SU-DHL-6 (cell line): ENCODE measurements at regions not wholly inside any gene's neighbourhood (a gene's known extent, or its start where the extent isn't known, plus 50 kb on each side); places are given as distances from the start of the nearest gene placed in this dataset.

Experiments
- H2AFZ ChIP-seq: fragments of 200-600 bp; sonication (generic); 2 replicates; pipeline ENCODE4 v1.6.1; 2014; ENCODE audit warnings: low read depth, mild to moderate bottlenecking, moderate library complexity, mixed read lengths, antibody characterized with exemption, low read length; ENCODE audit not compliant: severe bottlenecking
- H3F3A ChIP-seq: fragments of 200-600 bp; shearing (Covaris generic); 2 replicates; pipeline ENCODE4 v1.6.0; 2016; ENCODE audit warnings: antibody characterized with exemption, mild to moderate bottlenecking; ENCODE audit not compliant: insufficient read depth
- H3K27ac ChIP-seq: fragments of 200-600 bp; sonication (generic); 2 replicates; pipeline ENCODE4 v1.5.1; 2016; ENCODE audit warnings: low read depth, mild to moderate bottlenecking, low read length, moderate library complexity, mixed read lengths
- H3K27me3 ChIP-seq: fragments of 200-600 bp; sonication (generic), shearing (Covaris generic); 2 replicates; pipeline ENCODE4 v1.6.0; 2014; ENCODE audit warnings: mild to moderate bottlenecking, low read length
- H3K36me3 ChIP-seq: fragments of 200-600 bp; sonication (generic); 2 replicates; pipeline ENCODE4 v1.6.1; 2014; ENCODE audit warnings: mild to moderate bottlenecking, low read length, mixed read lengths
- H3K4me2 ChIP-seq: fragments of 300-600, 200-600 bp; shearing (Covaris generic), sonication (generic); 2 replicates; pipeline ENCODE4 v1.6.0; 2014; ENCODE audit warnings: low read length, low read depth, mild to moderate bottlenecking; ENCODE audit not compliant: poor library complexity, severe bottlenecking
- H3K4me3 ChIP-seq: fragments of 200-600 bp; sonication (generic); 2 replicates; pipeline ENCODE4 v1.5.1; 2014; ENCODE audit warnings: antibody characterized with exemption, low read length, mild to moderate bottlenecking, mixed read lengths; ENCODE audit not compliant: insufficient read depth, poor library complexity, severe bottlenecking
- H3K79me2 ChIP-seq: fragments of 200-600 bp; sonication (generic); 2 replicates; pipeline ENCODE4 v1.6.1; 2014; ENCODE audit warnings: mild to moderate bottlenecking, low read length, moderate library complexity; ENCODE audit not compliant: insufficient read depth
- H3K9ac ChIP-seq: fragments of 200-600 bp; sonication (generic); 2 replicates; pipeline ENCODE4 v1.7.0; 2014; ENCODE audit warnings: mild to moderate bottlenecking, low read length
- H3K9me2 ChIP-seq: fragments of 200-600 bp; sonication (generic); replicated peaks from 2 replicates; pipeline ENCODE4 v1.6.1; 2014; ENCODE audit warnings: low read length; ENCODE audit not compliant: insufficient read depth
- H3K9me3 ChIP-seq: fragments of 200-600 bp; sonication (generic); 2 replicates; pipeline ENCODE4 v1.6.1; 2014; ENCODE audit warnings: low read length, mixed read lengths; ENCODE audit not compliant: insufficient read depth
- H4K20me1 ChIP-seq: fragments of 200-600 bp; sonication (generic); 2 replicates; pipeline ENCODE4 v1.6.1; 2014; ENCODE audit warnings: low read depth, mild to moderate bottlenecking, antibody characterized with exemption, low read length, moderate library complexity, mixed read lengths
- EZH2phosphoT487 ChIP-seq: fragments of 200-600 bp; sonication (generic), shearing (Covaris generic); conservative IDR thresholded peaks from 2 replicates; pipeline ENCODE4 v1.6.1; 2018; ENCODE audit warnings: mild to moderate bottlenecking, antibody characterized with exemption, low read length, moderate library complexity, mixed read lengths
- TF ChIP-seq, protein P1 (sequence below): fragments of 200-600 bp; sonication (generic); IDR thresholded peaks from one replicate; pipeline ENCODE4 v1.5.1; 2017; ENCODE audit warnings: antibody characterized with exemption, mild to moderate bottlenecking, low read length, moderate library complexity; ENCODE audit not compliant: insufficient read depth, poor library complexity, severe bottlenecking

DNA sequence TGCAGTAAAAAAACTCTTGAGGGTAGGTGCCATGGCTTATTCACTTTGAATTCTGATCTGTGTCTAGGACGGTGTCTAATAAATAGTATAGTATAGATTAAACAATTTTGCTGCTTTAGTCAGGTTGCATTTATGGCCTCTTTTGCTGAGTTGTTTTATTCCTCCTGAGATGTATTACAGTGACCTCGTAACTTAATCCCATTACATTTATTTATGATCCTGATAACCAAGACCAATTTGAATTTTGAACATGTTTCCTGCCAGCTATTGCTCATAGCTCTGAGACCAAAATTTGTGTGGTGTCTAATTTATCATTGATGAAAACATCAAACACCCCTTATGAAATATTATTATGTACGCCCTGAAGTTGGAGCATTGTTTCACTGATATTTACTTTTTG lies 381.9 kb upstream of the SEMA3C start:
- H3K27ac ChIP-seq: no peak overlapping the region
- H3K36me3 ChIP-seq: no peaks in the 10 kb centered on the region
- H4K20me1 ChIP-seq: no peaks in the 10 kb centered on the region
- no peak for TF ChIP-seq EZH2phosphoT487
- TF ChIP-seq, protein P1, sequence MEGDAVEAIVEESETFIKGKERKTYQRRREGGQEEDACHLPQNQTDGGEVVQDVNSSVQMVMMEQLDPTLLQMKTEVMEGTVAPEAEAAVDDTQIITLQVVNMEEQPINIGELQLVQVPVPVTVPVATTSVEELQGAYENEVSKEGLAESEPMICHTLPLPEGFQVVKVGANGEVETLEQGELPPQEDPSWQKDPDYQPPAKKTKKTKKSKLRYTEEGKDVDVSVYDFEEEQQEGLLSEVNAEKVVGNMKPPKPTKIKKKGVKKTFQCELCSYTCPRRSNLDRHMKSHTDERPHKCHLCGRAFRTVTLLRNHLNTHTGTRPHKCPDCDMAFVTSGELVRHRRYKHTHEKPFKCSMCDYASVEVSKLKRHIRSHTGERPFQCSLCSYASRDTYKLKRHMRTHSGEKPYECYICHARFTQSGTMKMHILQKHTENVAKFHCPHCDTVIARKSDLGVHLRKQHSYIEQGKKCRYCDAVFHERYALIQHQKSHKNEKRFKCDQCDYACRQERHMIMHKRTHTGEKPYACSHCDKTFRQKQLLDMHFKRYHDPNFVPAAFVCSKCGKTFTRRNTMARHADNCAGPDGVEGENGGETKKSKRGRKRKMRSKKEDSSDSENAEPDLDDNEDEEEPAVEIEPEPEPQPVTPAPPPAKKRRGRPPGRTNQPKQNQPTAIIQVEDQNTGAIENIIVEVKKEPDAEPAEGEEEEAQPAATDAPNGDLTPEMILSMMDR: no peak
- H3K9me2 ChIP-seq: no peaks in the 10 kb centered on the region
- no peak overlapping the region for H3K4me3 ChIP-seq
- no peaks in the 10 kb centered on the region for H3K27me3 ChIP-seq
- no peak overlapping the region for H3K4me2 ChIP-seq
- no peak overlapping the region for H3K9ac ChIP-seq
- H2AFZ ChIP-seq: no peak overlapping the region
- no peaks in the 10 kb centered on the region for H3K9me3 ChIP-seq
- no peaks in the 10 kb centered on the region for H3K79me2 ChIP-seq
- no peaks in the 10 kb centered on the region for H3F3A ChIP-seq

DNA sequence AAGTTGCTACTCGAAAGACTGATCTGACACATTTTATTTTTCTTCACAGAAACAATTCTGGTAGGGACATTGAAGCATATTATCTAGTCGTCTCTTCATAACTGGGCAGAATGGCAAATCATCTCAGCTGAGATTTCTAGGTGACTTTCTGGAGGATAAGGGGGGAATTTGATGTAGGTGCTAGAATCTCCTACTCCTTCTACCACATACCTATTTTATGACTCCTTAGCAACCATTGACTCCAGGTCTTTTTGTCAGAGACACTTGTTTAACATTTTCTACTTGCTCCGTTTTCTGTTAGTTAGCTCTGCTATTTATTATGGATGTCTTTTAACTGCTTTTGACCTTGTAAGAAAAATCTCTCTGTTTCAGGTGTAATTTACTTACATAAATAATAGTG lies 380.9 kb upstream of the SEMA3C start:
- TF ChIP-seq, protein P1: no peak
- no peak for TF ChIP-seq EZH2phosphoT487
- H3K4me2 ChIP-seq: no peak overlapping the region

GRCh38 chr7:81298951-81299666 lies 380.3 kb upstream of the SEMA3C start:
- no peaks in the 10 kb centered on the region for H3K9me3 ChIP-seq
- H3F3A ChIP-seq: no peaks in the 10 kb centered on the region
- no peak overlapping the region for H3K9ac ChIP-seq
- H3K79me2 ChIP-seq: no peaks in the 10 kb centered on the region
- no peaks in the 10 kb centered on the region for H4K20me1 ChIP-seq
- H3K9me2 ChIP-seq: no peaks in the 10 kb centered on the region
- no peak overlapping the region for H3K27ac ChIP-seq
- no peak overlapping the region for H3K4me2 ChIP-seq
- no peaks in the 10 kb centered on the region for H3K27me3 ChIP-seq
- no peaks in the 10 kb centered on the region for H3K36me3 ChIP-seq
- no peak overlapping the region for H3K4me3 ChIP-seq
- no peak overlapping the region for H2AFZ ChIP-seq
- TF ChIP-seq, protein P1: no peak
- no peak for TF ChIP-seq EZH2phosphoT487

More for the DNA sequence above, 380.9 kb upstream of the SEMA3C start:
- Histone ChIP-seq H4K20me1 (no peaks in the 10 kb centered on the region), H3K36me3 (no peaks in the 10 kb centered on the region), H3K9me3 (no peaks in the 10 kb centered on the region), H3K79me2 (no peaks in the 10 kb centered on the region), H2AFZ (no peak overlapping the region), H3K4me3 (no peak overlapping the region), H3K27me3 (no peaks in the 10 kb centered on the region), H3K9me2 (no peaks in the 10 kb centered on the region), H3F3A (no peaks in the 10 kb centered on the region), H3K27ac (no peak overlapping the region), H3K9ac (no peak overlapping the region)
